ENCODE measurements at regions not wholly inside any gene's neighbourhood (a gene's known extent, or its start where the extent isn't known, plus 50 kb on each side); places are given as distances from the start of the nearest gene placed in this dataset.

GRCh38 chr4:36549252-36549651 is 267.8 kb downstream of the DTHD1 start:
- TF ChIP-seq POLR2A (IDR thresholded peaks at IDR 0.05) (no peak), CTCF (IDR thresholded peaks at IDR 0.05) (no peak)
